Astrocyte (in vitro differentiated cells and primary cell): ENCODE measurements at regions not wholly inside any gene's neighbourhood (a gene's known extent, or its start where the extent isn't known, plus 50 kb on each side); places are given as distances from the start of the nearest gene placed in this dataset.

Experiments
- EZH2 ChIP-seq: IDR thresholded peaks from 2 replicates; pipeline ENCODE4 v1.6.1; 2012; ENCODE audit warnings: mild to moderate bottlenecking, low read length, inconsistent platforms; ENCODE audit not compliant: insufficient read depth
- TF ChIP-seq, protein P1 (sequence below): IDR thresholded peaks from 2 replicates; pipeline ENCODE4 v1.5.1; 2011; ENCODE audit warnings: low read depth, mild to moderate bottlenecking, inconsistent platforms, low read length, moderate library complexity; ENCODE audit not compliant: insufficient read depth

DNA sequence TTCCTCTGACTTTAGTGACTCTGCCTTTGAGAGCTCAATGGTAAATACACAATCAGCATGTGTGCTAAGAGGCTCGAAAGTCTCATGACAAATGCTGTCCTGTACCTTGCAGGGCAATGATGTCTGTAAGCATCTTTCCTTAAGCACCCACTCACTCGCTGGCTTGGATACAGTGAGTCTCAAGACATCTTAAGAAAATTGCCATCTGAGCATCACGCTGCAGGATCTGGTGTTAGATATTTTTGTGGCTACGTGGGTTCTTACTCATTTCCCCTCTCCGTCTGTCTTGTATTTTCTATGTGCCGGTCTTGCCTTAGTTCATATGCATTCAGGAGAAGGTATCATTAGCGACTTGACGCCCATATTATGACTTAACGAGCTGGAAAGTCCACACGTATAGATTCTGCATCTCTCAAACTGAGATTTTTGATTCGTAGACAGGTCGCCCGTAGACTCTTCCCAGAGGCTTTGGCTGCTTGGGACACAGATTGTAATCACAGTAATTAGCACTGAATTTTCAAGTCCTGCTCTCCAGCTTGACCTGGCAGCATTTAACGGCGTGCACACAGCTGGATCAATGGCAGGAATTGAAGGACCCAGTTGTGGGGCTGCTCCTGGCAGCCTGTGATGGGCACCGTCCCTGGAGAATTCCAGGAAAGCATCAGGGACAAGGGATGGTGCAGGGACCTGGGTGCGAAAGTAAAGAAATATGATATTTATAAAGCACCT is 231.2 kb downstream of the ZIC5 start:
- TF ChIP-seq, protein P1, sequence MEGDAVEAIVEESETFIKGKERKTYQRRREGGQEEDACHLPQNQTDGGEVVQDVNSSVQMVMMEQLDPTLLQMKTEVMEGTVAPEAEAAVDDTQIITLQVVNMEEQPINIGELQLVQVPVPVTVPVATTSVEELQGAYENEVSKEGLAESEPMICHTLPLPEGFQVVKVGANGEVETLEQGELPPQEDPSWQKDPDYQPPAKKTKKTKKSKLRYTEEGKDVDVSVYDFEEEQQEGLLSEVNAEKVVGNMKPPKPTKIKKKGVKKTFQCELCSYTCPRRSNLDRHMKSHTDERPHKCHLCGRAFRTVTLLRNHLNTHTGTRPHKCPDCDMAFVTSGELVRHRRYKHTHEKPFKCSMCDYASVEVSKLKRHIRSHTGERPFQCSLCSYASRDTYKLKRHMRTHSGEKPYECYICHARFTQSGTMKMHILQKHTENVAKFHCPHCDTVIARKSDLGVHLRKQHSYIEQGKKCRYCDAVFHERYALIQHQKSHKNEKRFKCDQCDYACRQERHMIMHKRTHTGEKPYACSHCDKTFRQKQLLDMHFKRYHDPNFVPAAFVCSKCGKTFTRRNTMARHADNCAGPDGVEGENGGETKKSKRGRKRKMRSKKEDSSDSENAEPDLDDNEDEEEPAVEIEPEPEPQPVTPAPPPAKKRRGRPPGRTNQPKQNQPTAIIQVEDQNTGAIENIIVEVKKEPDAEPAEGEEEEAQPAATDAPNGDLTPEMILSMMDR: no peak
- TF ChIP-seq EZH2: no peak
